IMR-90 (cell line): ENCODE measurements at regions not wholly inside any gene's neighbourhood (a gene's known extent, or its start where the extent isn't known, plus 50 kb on each side); places are given as distances from the start of the nearest gene placed in this dataset.

ENCODE experiments used
- BHLHE40 ChIP-seq: fragments of 150-350 bp; IDR thresholded peaks from 2 replicates; pipeline ENCODE4 v1.6.1; 2016; ENCODE audit warnings: mild to moderate bottlenecking, low read depth, low read length
- CEBPB ChIP-seq: IDR thresholded peaks from 2 replicates; pipeline ENCODE4 v1.6.1; 2012; ENCODE audit warnings: low read depth, low read length, improper control_type of control experiment
- ELK1 ChIP-seq: fragments of 150-350 bp; IDR thresholded peaks from 2 replicates; pipeline ENCODE4 v1.6.1; 2016; ENCODE audit warnings: low read depth, mild to moderate bottlenecking, low read length, moderate library complexity, borderline replicate concordance
- MAFK ChIP-seq: IDR thresholded peaks from 2 replicates; pipeline ENCODE4 v1.6.1; 2012; ENCODE audit warnings: low read depth, low read length, improper control_type of control experiment
- MAZ ChIP-seq: IDR thresholded peaks from 2 replicates; pipeline ENCODE4 v1.6.1; 2012; ENCODE audit warnings: low read depth, mild to moderate bottlenecking, low read length, improper control_type of control experiment, moderate library complexity, borderline replicate concordance
- MXI1 ChIP-seq: IDR thresholded peaks from 2 replicates; pipeline ENCODE4 v1.6.1; 2012; ENCODE audit warnings: low read depth, mild to moderate bottlenecking, low read length, moderate library complexity, borderline replicate concordance
- NFE2L2 ChIP-seq: fragments of 150-350 bp; IDR thresholded peaks from 2 replicates; pipeline ENCODE4 v1.6.1; 2016; ENCODE audit warnings: low read depth, mild to moderate bottlenecking, low read length
- POLR2A ChIP-seq: IDR thresholded peaks from 2 replicates; pipeline ENCODE4 v1.6.1; 2012; ENCODE audit warnings: mild to moderate bottlenecking, low read depth, low read length
- RAD21 ChIP-seq: IDR thresholded peaks from 2 replicates; pipeline ENCODE4 v1.6.1; 2012; ENCODE audit warnings: low read length, improper control_type of control experiment
- RCOR1 ChIP-seq: IDR thresholded peaks from 2 replicates; pipeline ENCODE4 v1.6.1; 2012; ENCODE audit warnings: mild to moderate bottlenecking, low read length, improper control_type of control experiment; ENCODE audit not compliant: insufficient replicate concordance
- RFX5 ChIP-seq: IDR thresholded peaks from 2 replicates; pipeline ENCODE4 v1.8.0; 2012; ENCODE audit warnings: low read depth, mild to moderate bottlenecking, low read length, moderate library complexity
- SMC3 ChIP-seq: fragments of 150-350 bp; IDR thresholded peaks from 2 replicates; pipeline ENCODE4 v1.6.1; 2016; ENCODE audit warnings: low read depth, mild to moderate bottlenecking, antibody characterized with exemption, low read length, moderate library complexity
- TF ChIP-seq, protein P1 (sequence below): conservative IDR thresholded peaks from 2 replicates; pipeline ENCODE4 v1.5.1; 2012; ENCODE audit warnings: mild to moderate bottlenecking, low read depth, low read length, improper control_type of control experiment
- TF ChIP-seq, protein P2 (sequence below): fragments of 150-350 bp; IDR thresholded peaks from 2 replicates; pipeline ENCODE4 v1.6.1; 2017; ENCODE audit warnings: mild to moderate bottlenecking, antibody characterized with exemption, low read length, low read depth

DNA sequence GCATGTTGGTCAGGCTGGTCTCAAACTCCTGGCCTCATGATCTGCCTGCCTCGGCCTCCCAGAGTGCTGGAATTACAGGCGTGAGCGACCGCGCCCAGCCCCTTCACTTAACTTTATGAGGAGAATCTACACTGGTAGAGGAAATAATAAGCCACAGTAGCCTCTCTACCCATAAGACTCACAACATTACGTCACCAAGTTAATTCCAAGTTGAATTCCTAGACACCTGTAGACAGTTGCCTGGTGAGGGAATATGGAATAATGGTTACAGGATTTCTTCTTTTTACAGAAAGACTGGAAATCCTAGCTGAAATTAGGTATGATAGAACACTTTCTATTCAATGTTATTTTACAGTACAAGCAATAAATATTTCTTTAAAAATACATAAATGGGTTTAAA, 854.5 kb upstream of the EYS start:
- no peak for TF ChIP-seq CEBPB
- TF ChIP-seq, protein P1, sequence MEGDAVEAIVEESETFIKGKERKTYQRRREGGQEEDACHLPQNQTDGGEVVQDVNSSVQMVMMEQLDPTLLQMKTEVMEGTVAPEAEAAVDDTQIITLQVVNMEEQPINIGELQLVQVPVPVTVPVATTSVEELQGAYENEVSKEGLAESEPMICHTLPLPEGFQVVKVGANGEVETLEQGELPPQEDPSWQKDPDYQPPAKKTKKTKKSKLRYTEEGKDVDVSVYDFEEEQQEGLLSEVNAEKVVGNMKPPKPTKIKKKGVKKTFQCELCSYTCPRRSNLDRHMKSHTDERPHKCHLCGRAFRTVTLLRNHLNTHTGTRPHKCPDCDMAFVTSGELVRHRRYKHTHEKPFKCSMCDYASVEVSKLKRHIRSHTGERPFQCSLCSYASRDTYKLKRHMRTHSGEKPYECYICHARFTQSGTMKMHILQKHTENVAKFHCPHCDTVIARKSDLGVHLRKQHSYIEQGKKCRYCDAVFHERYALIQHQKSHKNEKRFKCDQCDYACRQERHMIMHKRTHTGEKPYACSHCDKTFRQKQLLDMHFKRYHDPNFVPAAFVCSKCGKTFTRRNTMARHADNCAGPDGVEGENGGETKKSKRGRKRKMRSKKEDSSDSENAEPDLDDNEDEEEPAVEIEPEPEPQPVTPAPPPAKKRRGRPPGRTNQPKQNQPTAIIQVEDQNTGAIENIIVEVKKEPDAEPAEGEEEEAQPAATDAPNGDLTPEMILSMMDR = no peak
- TF ChIP-seq, protein P2, sequence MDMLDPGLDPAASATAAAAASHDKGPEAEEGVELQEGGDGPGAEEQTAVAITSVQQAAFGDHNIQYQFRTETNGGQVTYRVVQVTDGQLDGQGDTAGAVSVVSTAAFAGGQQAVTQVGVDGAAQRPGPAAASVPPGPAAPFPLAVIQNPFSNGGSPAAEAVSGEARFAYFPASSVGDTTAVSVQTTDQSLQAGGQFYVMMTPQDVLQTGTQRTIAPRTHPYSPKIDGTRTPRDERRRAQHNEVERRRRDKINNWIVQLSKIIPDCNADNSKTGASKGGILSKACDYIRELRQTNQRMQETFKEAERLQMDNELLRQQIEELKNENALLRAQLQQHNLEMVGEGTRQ = no peak
- TF ChIP-seq RCOR1 = no peak
- no peak for TF ChIP-seq MXI1
- no peak for TF ChIP-seq RFX5
- no peak for TF ChIP-seq RAD21
- no peak for TF ChIP-seq POLR2A
- TF ChIP-seq MAZ = no peak
- no peak for TF ChIP-seq MAFK
- no peak for TF ChIP-seq NFE2L2
- no peak for TF ChIP-seq SMC3
- TF ChIP-seq ELK1 = no peak
- TF ChIP-seq BHLHE40 = no peak
